Thoracic aorta (tissue), 2 donors: ENCODE measurements at regions not wholly inside any gene's neighbourhood (a gene's known extent, or its start where the extent isn't known, plus 50 kb on each side); places are given as distances from the start of the nearest gene placed in this dataset.

Source experiments
- ATAC-seq: fragments of 150-250 bp; one replicate; pipeline ENCODE4 v1.8.0; 2017; ENCODE audit warnings: low read depth; ENCODE audit not compliant: insufficient number of reproducible peaks, low FRiP score
- DNase-seq: peaks from one replicate; pipeline ENCODE4 v3.0.0-alpha.2; 2020; ENCODE audit warnings: low spot score
- H3K27ac ChIP-seq, 2 donors: fragments of 200-600 bp; sonication (generic); 1 replicate in 1 of 2; 2 replicates in 1 of 2; pipeline ENCODE4 v1.5.1; 2016; ENCODE audit warnings: mild to moderate bottlenecking in 2 of 2, moderate library complexity in 2 of 2
- H3K27me3 ChIP-seq: fragments of 200-600 bp; sonication (generic); replicated peaks from 2 replicates; pipeline ENCODE4 v1.6.0; 2016; ENCODE audit warnings: mild to moderate bottlenecking; ENCODE audit not compliant: insufficient read depth
- H3K36me3 ChIP-seq: fragments of 200-600 bp; sonication (generic); one replicate; pipeline ENCODE4 v1.5.1; 2016
- H3K4me1 ChIP-seq, 2 donors: fragments of 200-600 bp; sonication (generic); 1 replicate in 1 of 2; 2 replicates in 1 of 2; pipeline versions ENCODE4 v1.5.1 to v1.6.0; 2016; ENCODE audit warnings: low read depth in 2 of 2, mild to moderate bottlenecking in 1 of 2; ENCODE audit not compliant: control insufficient read depth in 1 of 2
- H3K4me3 ChIP-seq: fragments of 200-600 bp; sonication (generic); 2 replicates; pipeline ENCODE4 v1.5.1; 2016; ENCODE audit warnings: mild to moderate bottlenecking
- H3K9me3 ChIP-seq: fragments of 200-600 bp; sonication (generic); 2 replicates; pipeline ENCODE4 v1.5.1; 2016
- CTCF ChIP-seq: fragments of 200-600 bp; sonication (generic); IDR thresholded peaks from one replicate; pipeline ENCODE4 v1.5.1; 2019; ENCODE audit warnings: antibody characterized with exemption

- H3K4me3 ChIP-seq: no peak overlapping the region
- DNase-seq: no peak
- ATAC-seq: no peak
- H3K36me3 ChIP-seq: no peaks in the 10 kb centered on the region
- no peaks in the 10 kb centered on the region for H3K4me1 ChIP-seq
- H3K27ac ChIP-seq: no peak overlapping the region
- no peaks in the 10 kb centered on the region for H3K9me3 ChIP-seq
- H3K27me3 ChIP-seq: no peaks in the 10 kb centered on the region
- no peak for TF ChIP-seq CTCF
Measured at GRCh38 chr14:75350505-75351060, 72.0 kb downstream of the FOS start.

DNA sequence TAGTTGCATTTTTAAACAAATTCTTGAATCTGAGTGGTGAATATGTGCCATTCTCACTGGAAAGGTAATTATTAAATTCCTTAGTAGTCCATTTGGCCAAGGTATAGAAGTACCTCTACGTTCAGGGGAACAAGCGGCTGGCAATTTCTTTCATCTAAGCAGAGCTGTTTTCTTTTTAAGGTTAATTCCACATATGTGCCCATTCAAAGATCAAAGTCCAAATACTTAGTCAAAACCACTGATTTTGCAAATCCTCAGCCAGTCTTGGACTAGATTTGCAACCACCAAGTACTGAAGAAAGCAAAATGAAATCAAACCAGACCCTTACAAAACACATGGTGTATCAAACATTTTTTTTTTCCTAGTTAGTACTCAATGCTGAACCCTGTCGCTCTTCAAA, 68.7 kb upstream of the JDP2 start:
- H3K36me3 ChIP-seq: no peaks in the 10 kb centered on the region
- TF ChIP-seq CTCF: no peak
- no peak for DNase-seq
- no peaks in the 10 kb centered on the region for H3K9me3 ChIP-seq
- no peaks in the 10 kb centered on the region for H3K27me3 ChIP-seq
- H3K4me1 ChIP-seq: peaks cover 20 to 30% of the 10 kb centered on the region in 2 donors
- no peak for ATAC-seq
- H3K27ac ChIP-seq: no peak overlapping the region
- H3K4me3 ChIP-seq: no peak overlapping the region

GRCh38 chr14:75361041-75361440, 66.8 kb upstream of the JDP2 start:
- Histone ChIP-seq H3K4me3 (no peak overlapping the region), H3K27ac (no peak overlapping the region), H3K27me3 (no peaks in the 10 kb centered on the region), H3K9me3 (no peaks in the 10 kb centered on the region), H3K4me1 (peaks cover 20 to 31% of the 10 kb centered on the region in 2 donors), H3K36me3 (no peaks in the 10 kb centered on the region)
- no peak for DNase-seq
- ATAC-seq: no peak
- no peak for TF ChIP-seq CTCF

GRCh38 chr14:75361751-75362433, 65.9 kb upstream of the JDP2 start:
- no peak for DNase-seq
- peak overlapping the region; percentile 45 to 66 for H3K27ac ChIP-seq
- no peak for TF ChIP-seq CTCF

DNA sequence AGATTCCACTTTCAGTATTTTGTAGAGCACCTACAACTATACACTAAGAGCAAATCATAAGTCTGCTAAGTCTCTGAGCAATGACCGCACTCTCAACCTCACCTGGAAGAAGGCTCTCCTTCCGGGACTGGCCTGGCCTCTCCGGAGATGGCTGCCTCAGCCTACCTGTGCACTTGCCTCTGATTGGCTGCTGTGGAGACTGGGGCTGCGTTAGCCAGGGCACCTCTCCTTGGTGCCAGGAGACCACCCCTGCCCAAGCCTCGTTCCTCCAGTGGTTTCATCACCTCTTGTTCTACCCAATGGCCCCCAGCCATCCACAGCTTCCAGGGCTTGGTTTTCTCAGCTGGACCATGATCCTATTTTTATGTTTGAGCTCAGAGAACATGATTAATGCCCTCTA, 64.7 kb upstream of the JDP2 start:
- no peak for DNase-seq
- peaks cover 20 to 31% of the 10 kb centered on the region in 2 donors for H3K4me1 ChIP-seq
- no peaks in the 10 kb centered on the region for H3K27me3 ChIP-seq
- TF ChIP-seq CTCF: no peak
- no peak overlapping the region for H3K4me3 ChIP-seq
- no peak for ATAC-seq
- no peaks in the 10 kb centered on the region for H3K36me3 ChIP-seq
- peak overlapping the region in 1 of 2 donors; percentile 66 for H3K27ac ChIP-seq
- H3K9me3 ChIP-seq: no peaks in the 10 kb centered on the region

More at GRCh38 chr14:75361751-75362433, 65.9 kb upstream of the JDP2 start:
- Histone ChIP-seq H3K4me1 (peaks cover 20 to 31% of the 10 kb centered on the region in 2 donors), H3K36me3 (no peaks in the 10 kb centered on the region), H3K27me3 (no peaks in the 10 kb centered on the region), H3K4me3 (peak overlapping the region; percentile 58), H3K9me3 (no peaks in the 10 kb centered on the region)
- peak; percentile 32 for ATAC-seq
